HL-60/S4 (cell line): ENCODE measurements at regions not wholly inside any gene's neighbourhood (a gene's known extent, or its start where the extent isn't known, plus 50 kb on each side); places are given as distances from the start of the nearest gene placed in this dataset.
"Not testable (repeated sequence)": the region's sequence is repeated elsewhere in the genome, so short reads cannot be mapped to it uniquely, and the experiment has no call there.

Experiments
- in situ Hi-C: fragments of 300-500 bp; cut with MboI; formaldehyde crosslinking; loops from 2 replicates; pipeline ENCODE4 v1.14.3; 2022; ENCODE audit warnings: low sequenced_read_pairs

GRCh38 chr5:96112703-96113102, 151.1 kb upstream of the ELL2 start:
- in situ Hi-C loops: no loop called here

GRCh38 chr5:96112123-96112670, 150.5 kb upstream of the ELL2 start:
- in situ Hi-C loops: no loop called here

- in situ Hi-C loops: no loop called here
Observed at GRCh38 chr5:96111080-96111756, 149.6 kb upstream of the ELL2 start.

GRCh38 chr5:96110300-96110699, 148.6 kb upstream of the ELL2 start:
- in situ Hi-C loops: no loop called here

- in situ Hi-C loops: not testable (repeated sequence)
Observed at GRCh38 chr5:96108629-96109028, 147.0 kb upstream of the ELL2 start.

- in situ Hi-C loops: not testable (repeated sequence)
Observed at GRCh38 chr5:96103829-96104228, 142.2 kb upstream of the ELL2 start.

- in situ Hi-C loops: no loop called here
Observed at GRCh38 chr5:96101358-96102089, 139.9 kb upstream of the ELL2 start.

- in situ Hi-C loops: not testable (repeated sequence)
Observed at GRCh38 chr5:96097488-96097887, 135.8 kb upstream of the ELL2 start.

- in situ Hi-C loops: no loop called here
Observed at GRCh38 chr5:96096724-96097123, 135.1 kb upstream of the ELL2 start.

- in situ Hi-C loops: no loop called here
Observed at GRCh38 chr5:96094904-96095303, 133.3 kb upstream of the ELL2 start.

GRCh38 chr5:96093890-96094381, 132.3 kb upstream of the ELL2 start:
- in situ Hi-C loops: no loop called here

- in situ Hi-C loops: no loop called here
Observed at GRCh38 chr5:96093340-96093739, 131.7 kb upstream of the ELL2 start.

GRCh38 chr5:96091874-96092273, 130.2 kb upstream of the ELL2 start:
- in situ Hi-C loops: no loop called here

GRCh38 chr5:96090215-96090614, 128.6 kb upstream of the ELL2 start:
- in situ Hi-C loops: no loop called here

GRCh38 chr5:96088706-96089498, 127.3 kb upstream of the ELL2 start:
- in situ Hi-C loops: no loop called here

- in situ Hi-C loops: no loop called here
Observed at GRCh38 chr5:96087939-96088338, 126.3 kb upstream of the ELL2 start.

- in situ Hi-C loops: no loop called here
Observed at GRCh38 chr5:96084874-96085506, 123.3 kb upstream of the ELL2 start.

- in situ Hi-C loops: no loop called here
Observed at GRCh38 chr5:96083361-96083881, 121.8 kb upstream of the ELL2 start.

GRCh38 chr5:96081276-96081858, 119.7 kb upstream of the ELL2 start:
- in situ Hi-C loops: no loop called here

- in situ Hi-C loops: no loop called here
Observed at GRCh38 chr5:96080557-96080956, 118.9 kb upstream of the ELL2 start.
